Body of pancreas (tissue), 4 donors: ENCODE measurements at regions not wholly inside any gene's neighbourhood (a gene's known extent, or its start where the extent isn't known, plus 50 kb on each side); places are given as distances from the start of the nearest gene placed in this dataset.

Experiments
- ATAC-seq: fragments of 150-250 bp; one replicate; pipeline ENCODE4 v1.9.1; 2016
- DNase-seq, 4 donors: peaks; one replicate each; pipeline ENCODE4 v3.0.0-alpha.2; 2019
- H3K27ac ChIP-seq, 4 donors: fragments of 200-600 bp; sonication (generic); 1 replicate in 3 of 4; 2 replicates in 1 of 4; pipeline versions ENCODE4 v1.5.1 to v1.6.1; 2016 to 2019; ENCODE audit warnings: mild to moderate bottlenecking in 1 of 4, mixed read lengths in 1 of 4, moderate library complexity in 1 of 4
- H3K27me3 ChIP-seq, 2 donors: fragments of 200-600 bp; sonication (generic); one replicate each; pipeline ENCODE4 v1.6.0; 2016; ENCODE audit warnings: mild to moderate bottlenecking in 1 of 2
- H3K36me3 ChIP-seq, 2 donors: fragments of 200-600 bp; sonication (generic); replicated peaks in 1 of 2; 2 replicates each; pipeline ENCODE4 v1.5.1; 2016; ENCODE audit warnings: low read depth in 2 of 2; ENCODE audit not compliant: insufficient read depth in 1 of 2
- H3K4me1 ChIP-seq: fragments of 200-600 bp; sonication (generic); one replicate; pipeline ENCODE4 v1.6.0; 2016
- H3K4me3 ChIP-seq, 2 donors: fragments of 200-600 bp; sonication (generic); 1 replicate in 1 of 2; 2 replicates in 1 of 2; pipeline ENCODE4 v1.5.1; 2016 to 2019
- H3K9me3 ChIP-seq, 3 donors: fragments of 200-600 bp; sonication (generic); 1 replicate in 2 of 3; 2 replicates in 1 of 3; pipeline ENCODE4 v1.5.1; 2016
- CTCF ChIP-seq, 7 experiments: fragments of 450-650 bp in 4 of 7; fragments of 200-600 bp in 3 of 7; sonication (generic) in 3 of 7; IDR thresholded peaks; one replicate each; pipeline ENCODE4 v1.5.1; 2016 to 2019; ENCODE audit warnings: antibody characterized with exemption in 7 of 7
- POLR2A ChIP-seq, 3 donors: fragments of 450-650 bp; IDR thresholded peaks; one replicate each; pipeline ENCODE4 v1.6.1; 2016; ENCODE audit warnings: antibody characterized with exemption in 3 of 3, mild to moderate bottlenecking in 2 of 3
- WGBS, 2 donors: methylation state at CpG; one replicate each; pipeline ENCODE4 v1.1.5; 2017; 5-methylcytosine and 5-hydroxymethylcytosine counted together
- intact Hi-C: fragments of 100-400 bp; cut with DNase I; formaldehyde crosslinking; loops from one replicate; pipeline ENCODE4 v1.15.1; 2023

- H3K27me3 ChIP-seq: no peaks in the 10 kb centered on the region
- ATAC-seq (no peak), DNase-seq (no peak)
- no peaks in the 10 kb centered on the region for H3K9me3 ChIP-seq
- no peaks in the 10 kb centered on the region for H3K36me3 ChIP-seq
- 78 to 86% methylated on average over 14 to 15 of the region's 15 CpGs for WGBS, 2 donors
- H3K27ac ChIP-seq: no peak overlapping the region
- no peak for TF ChIP-seq POLR2A (IDR thresholded peaks at IDR 0.05)
- no peak for TF ChIP-seq CTCF (IDR thresholded peaks at IDR 0.05)
- no peak overlapping the region for H3K4me3 ChIP-seq
- intact Hi-C loops: no loop called here
- no peaks in the 10 kb centered on the region for H3K4me1 ChIP-seq
These were observed 125.2 kb downstream of the CTTN start for GRCh38 chr11:70523384-70524095.

- H3K4me1 ChIP-seq: no peaks in the 10 kb centered on the region
- DNase-seq: no peak
- H3K4me3 ChIP-seq: no peak overlapping the region
- no peak for TF ChIP-seq CTCF (IDR thresholded peaks at IDR 0.05)
- no peak for TF ChIP-seq POLR2A (IDR thresholded peaks at IDR 0.05)
- H3K27me3 ChIP-seq: no peaks in the 10 kb centered on the region
- WGBS, 2 donors: 71 to 74% methylated on average over 6 to 21 of the region's 21 CpGs
- H3K27ac ChIP-seq: no peak overlapping the region
- H3K36me3 ChIP-seq: no peaks in the 10 kb centered on the region
- no peak for ATAC-seq
- intact Hi-C loops: no loop called here
- no peaks in the 10 kb centered on the region for H3K9me3 ChIP-seq
These were observed 126.0 kb downstream of the CTTN start for GRCh38 chr11:70524096-70524922.

GRCh38 chr11:70525006-70525405, 126.7 kb downstream of the CTTN start:
- ATAC-seq (no peak), DNase-seq (no peak)
- Histone ChIP-seq H3K27ac (no peak overlapping the region), H3K4me1 (no peaks in the 10 kb centered on the region), H3K27me3 (no peaks in the 10 kb centered on the region), H3K9me3 (no peaks in the 10 kb centered on the region), H3K36me3 (no peaks in the 10 kb centered on the region), H3K4me3 (no peak overlapping the region)
- intact Hi-C loops: no loop called here
- 71% methylated on average over 9 of the region's 9 CpGs; no CpG with 5 or more reads in 1 of the 2 donors for WGBS, 2 donors
- TF ChIP-seq POLR2A (IDR thresholded peaks at IDR 0.05) (no peak), CTCF (IDR thresholded peaks at IDR 0.05) (no peak)

GRCh38 chr11:70525466-70525865, 127.1 kb downstream of the CTTN start:
- H3K27ac ChIP-seq: no peak overlapping the region
- no peaks in the 10 kb centered on the region for H3K27me3 ChIP-seq
- H3K4me3 ChIP-seq: no peak overlapping the region
- no peaks in the 10 kb centered on the region for H3K9me3 ChIP-seq
- 81 to 89% methylated on average over 7 of the region's 7 CpGs for WGBS, 2 donors
- no peak for TF ChIP-seq CTCF (IDR thresholded peaks at IDR 0.05)
- TF ChIP-seq POLR2A (IDR thresholded peaks at IDR 0.05): no peak
- H3K36me3 ChIP-seq: no peaks in the 10 kb centered on the region
- ATAC-seq: no peak
- intact Hi-C loops: no loop called here
- DNase-seq: no peak
- no peaks in the 10 kb centered on the region for H3K4me1 ChIP-seq
